Testis (tissue), 2 donors: ENCODE measurements at regions not wholly inside any gene's neighbourhood (a gene's known extent, or its start where the extent isn't known, plus 50 kb on each side); places are given as distances from the start of the nearest gene placed in this dataset.

Source experiments
- CTCF ChIP-seq, 3 experiments: fragments of 450-650 bp in 2 of 3; fragments of 200-600 bp in 1 of 3; sonication (generic) in 1 of 3; IDR thresholded peaks; one replicate each; pipeline ENCODE4 v1.5.1; 2016 to 2019; ENCODE audit warnings: antibody characterized with exemption in 3 of 3, mild to moderate bottlenecking in 2 of 3, moderate library complexity in 1 of 3
- POLR2A ChIP-seq: fragments of 450-650 bp; IDR thresholded peaks from one replicate; pipeline ENCODE4 v1.6.1; 2017; ENCODE audit warnings: antibody characterized with exemption, mild to moderate bottlenecking, moderate library complexity

- no peak for TF ChIP-seq CTCF (IDR thresholded peaks at IDR 0.05)
- TF ChIP-seq POLR2A, result no peak
These were observed 268.8 kb downstream of the KLF5 start for GRCh38 chr13:73327579-73327978.
